NT2/D1 (cell line): ENCODE measurements at regions not wholly inside any gene's neighbourhood (a gene's known extent, or its start where the extent isn't known, plus 50 kb on each side); places are given as distances from the start of the nearest gene placed in this dataset.

ENCODE experiments used
- SUZ12 ChIP-seq: IDR thresholded peaks from 2 replicates; pipeline ENCODE4 v1.6.1; 2011; ENCODE audit not compliant: insufficient read length, insufficient read depth; ENCODE audit errors: extremely low read depth
- YY1 ChIP-seq: IDR thresholded peaks from 2 replicates; pipeline ENCODE4 v1.6.1; 2011; ENCODE audit not compliant: insufficient read length, insufficient read depth

GRCh38 chr11:134468796-134469195 lies 56.8 kb upstream of the B3GAT1 start:
- no peak for TF ChIP-seq YY1
- no peak for TF ChIP-seq SUZ12
